HCT116 (cell line): ENCODE measurements at regions not wholly inside any gene's neighbourhood (a gene's known extent, or its start where the extent isn't known, plus 50 kb on each side); places are given as distances from the start of the nearest gene placed in this dataset.

Source experiments
- ATAC-seq: fragments of 200-7000 bp; cut with Tn5 transposase; 2 replicates; pipeline ENCODE4 v1.9.1; 2020; ENCODE audit warnings: mild to moderate bottlenecking, moderate library complexity
- BruUV-seq: library from RNA; stranded (reverse); fragments of 400-500 nt; replicated peaks from 2 replicates; lab custom pipeline; 2021; lab: Mats Ljungman, UMichigan
- CTCF ChIA-PET: fragments of 300-600 bp; sonication (Branson Sonifier 250); formaldehyde crosslinking; loops from one replicate; lab custom pipeline; 2021; ENCODE audit warnings: antibody characterized with exemption; lab: Charles Lee
- POLR2A ChIA-PET: fragments of 300-600, 350-600 bp; sonication (Branson Sonifier 250); formaldehyde crosslinking; loops from one replicate; lab custom pipeline; 2021; ENCODE audit warnings: antibody characterized with exemption; lab: Charles Lee
- RAD21 ChIA-PET, 2 experiments: fragments of 300-600 bp; sonication (Branson Sonifier 250); formaldehyde crosslinking; loops; one replicate each; lab custom pipeline; 2023; ENCODE audit warnings: low total read pairs in 2 of 2; ENCODE audit not compliant: uncharacterized antibody in 2 of 2, unreplicated experiment in 2 of 2, low non-redundant PET in 1 of 2; lab: Charles Lee
- DNase-seq: peaks from one replicate; pipeline ENCODE4 v3.0.0-alpha.2; 2010; ENCODE audit warnings: low read depth, low spot score
- H2AFZ ChIP-seq: fragments of 200-600 bp; shearing (Covaris generic), sonication (generic); 2 replicates; pipeline ENCODE4 v1.6.1; 2017; ENCODE audit warnings: low read depth, mixed run types, mixed read lengths, antibody characterized with exemption, low read length; ENCODE audit not compliant: poor library complexity, severe bottlenecking
- H3K27ac ChIP-seq: 2 replicates; pipeline ENCODE4 v1.5.1; 2012; ENCODE audit warnings: low read depth, low read length
- H3K27me3 ChIP-seq: fragments of 200-600 bp; sonication (generic); 2 replicates; pipeline ENCODE4 v1.6.1; 2016; ENCODE audit warnings: mixed run types, low read length, mixed read lengths; ENCODE audit not compliant: insufficient read depth
- H3K36me3 ChIP-seq, 2 experiments: fragments of 200-500 bp in 1 of 2; fragments of 200-600 bp in 1 of 2; sonication (Bioruptor generic) in 1 of 2; sonication (generic) in 1 of 2; 2 replicates each; pipeline versions ENCODE4 v1.5.1 to v1.6.1; 2014 to 2016; ENCODE audit warnings: low read length in 2 of 2, inconsistent platforms in 1 of 2, mixed read lengths in 1 of 2, mixed run types in 1 of 2; ENCODE audit not compliant: insufficient read depth in 2 of 2, control insufficient read depth in 1 of 2
- H3K4me1 ChIP-seq, 2 experiments: fragments of 200-600 bp in 1 of 2; sonication (generic) in 1 of 2; 2 replicates each; pipeline versions ENCODE4 v1.5.1 to v1.6.1; 2012 to 2017; ENCODE audit warnings: low read length in 2 of 2, inconsistent platforms in 1 of 2, mild to moderate bottlenecking in 1 of 2, mixed read lengths in 1 of 2, mixed run types in 1 of 2, moderate library complexity in 1 of 2; ENCODE audit not compliant: insufficient read depth in 2 of 2, control insufficient read depth in 1 of 2
- H3K4me2 ChIP-seq: fragments of 200-600 bp; sonication (generic); 2 replicates; pipeline ENCODE4 v1.6.1; 2017; ENCODE audit warnings: mixed run types, low read length, mixed read lengths
- H3K4me3 ChIP-seq, 2 experiments: fragments of 200-600 bp in 1 of 2; sonication (generic) in 1 of 2; replicated peaks in 1 of 2; 2 replicates each; pipeline ENCODE4 v1.5.1; 2011 to 2016; ENCODE audit warnings: low read length in 2 of 2, control low read depth in 1 of 2, low read depth in 1 of 2, mild to moderate bottlenecking in 1 of 2, mixed read lengths in 1 of 2, mixed run types in 1 of 2
- H3K79me2 ChIP-seq: fragments of 200-600 bp; sonication (generic); 2 replicates; pipeline ENCODE4 v1.6.1; 2017; ENCODE audit warnings: mild to moderate bottlenecking, mixed run types, low read length, moderate library complexity, mixed read lengths; ENCODE audit not compliant: insufficient read depth
- H3K9ac ChIP-seq: fragments of 200-600 bp; sonication (generic); 2 replicates; pipeline ENCODE4 v1.6.1; 2016; ENCODE audit warnings: low read length, mixed read lengths
- H3K9me2 ChIP-seq: fragments of 200-600 bp; sonication (generic), shearing (Covaris generic); 2 replicates; pipeline ENCODE4 v1.6.1; 2017; ENCODE audit warnings: mixed run types, mild to moderate bottlenecking, moderate library complexity; ENCODE audit not compliant: insufficient read depth
- H3K9me3 ChIP-seq, 2 experiments: fragments of 200-500 bp in 1 of 2; fragments of 200-600 bp in 1 of 2; sonication (Bioruptor generic) in 1 of 2; sonication (generic) in 1 of 2; 2 replicates each; pipeline ENCODE4 v1.6.1; 2014 to 2017; ENCODE audit warnings: low read length in 2 of 2, mixed read lengths in 2 of 2, inconsistent platforms in 1 of 2, low read depth in 1 of 2, mild to moderate bottlenecking in 1 of 2, mixed run types in 1 of 2, moderate library complexity in 1 of 2; ENCODE audit not compliant: control insufficient read depth in 1 of 2, insufficient read depth in 1 of 2
- H4K20me1 ChIP-seq: fragments of 200-600 bp; sonication (generic), shearing (Covaris generic); 2 replicates; pipeline ENCODE4 v1.6.1; 2017; ENCODE audit warnings: mixed run types, mild to moderate bottlenecking, moderate library complexity; ENCODE audit not compliant: insufficient read depth
- ATF3 ChIP-seq: IDR thresholded peaks from 2 replicates; pipeline ENCODE4 v1.6.1; 2012
- CBX3 ChIP-seq: IDR thresholded peaks from 2 replicates; pipeline ENCODE4 v1.6.1; 2012; ENCODE audit warnings: low read depth
- CEBPB ChIP-seq: IDR thresholded peaks from 2 replicates; pipeline ENCODE4 v1.6.1; 2012; ENCODE audit warnings: low read depth
- CTCF ChIP-seq, 3 experiments: fragments of 200-600 bp in 1 of 3; sonication (generic) in 1 of 3; IDR thresholded peaks in 2 of 3; conservative IDR thresholded peaks in 1 of 3; 2 replicates each; pipeline ENCODE4 v1.5.1; 2012 to 2017; ENCODE audit warnings: low read depth in 2 of 3, low read length in 2 of 3, antibody characterized with exemption in 1 of 3, borderline replicate concordance in 1 of 3, control low read depth in 1 of 3, mild to moderate bottlenecking in 1 of 3, mixed read lengths in 1 of 3, mixed run types in 1 of 3, moderate library complexity in 1 of 3; ENCODE audit not compliant: insufficient read depth in 1 of 3
- EGR1 ChIP-seq: IDR thresholded peaks from 2 replicates; pipeline ENCODE4 v1.6.1; 2012; ENCODE audit warnings: low read depth
- ELF1 ChIP-seq: IDR thresholded peaks from 2 replicates; pipeline ENCODE4 v1.6.1; 2012; ENCODE audit warnings: low read depth, borderline replicate concordance
- EZH2 ChIP-seq: fragments of 200-600 bp; sonication (generic); IDR thresholded peaks from 2 replicates; pipeline ENCODE4 v1.6.1; 2017; ENCODE audit warnings: antibody characterized with exemption, mixed run types
- EZH2phosphoT487 ChIP-seq: fragments of 200-600 bp; IDR thresholded peaks from 2 replicates; pipeline ENCODE4 v1.6.1; 2018; ENCODE audit warnings: antibody characterized with exemption, borderline replicate concordance
- POLR2A ChIP-seq: IDR thresholded peaks from 2 replicates; pipeline ENCODE4 v1.7.0; 2011; ENCODE audit warnings: borderline replicate concordance; ENCODE audit not compliant: insufficient read depth, insufficient read length; ENCODE audit errors: extremely low read depth
- POLR2AphosphoS5 ChIP-seq: IDR thresholded peaks from 2 replicates; pipeline ENCODE4 v1.6.1; 2011; ENCODE audit warnings: mild to moderate bottlenecking, low read depth, low read length, moderate library complexity
- RAD21 ChIP-seq: IDR thresholded peaks from 2 replicates; pipeline ENCODE4 v1.6.1; 2012; ENCODE audit warnings: low read depth, mild to moderate bottlenecking
- REST ChIP-seq: IDR thresholded peaks from 2 replicates; pipeline ENCODE4 v1.6.1; 2012; ENCODE audit warnings: low read depth
- SRF ChIP-seq: IDR thresholded peaks from 2 replicates; pipeline ENCODE4 v1.6.1; 2012; ENCODE audit warnings: low read depth
- TCF7L2 ChIP-seq: IDR thresholded peaks from 2 replicates; pipeline ENCODE4 v1.7.0; 2011; ENCODE audit warnings: borderline replicate concordance, inconsistent platforms; ENCODE audit not compliant: insufficient read depth, insufficient read length; ENCODE audit errors: extremely low read depth
- YY1 ChIP-seq: IDR thresholded peaks from 2 replicates; pipeline ENCODE4 v1.6.1; 2011; ENCODE audit warnings: low read length, low read depth, moderate library complexity, mild to moderate bottlenecking; ENCODE audit not compliant: insufficient replicate concordance; ENCODE audit errors: extremely low read depth
- ZFX ChIP-seq: fragments of 450-650 bp; IDR thresholded peaks from 2 replicates; pipeline ENCODE4 v1.6.1; 2017
- ZNF274 ChIP-seq: fragments of 200-500 bp; sonication (Bioruptor generic); IDR thresholded peaks from 2 replicates; pipeline ENCODE4 v1.6.1; 2014; ENCODE audit warnings: mild to moderate bottlenecking, low read depth, low read length, inconsistent platforms
- intact Hi-C: fragments of 100-400 bp; cut with micrococcal nuclease; formaldehyde crosslinking; loops from 2 replicates; pipeline ENCODE4 v1.10.0; 2022

DNA sequence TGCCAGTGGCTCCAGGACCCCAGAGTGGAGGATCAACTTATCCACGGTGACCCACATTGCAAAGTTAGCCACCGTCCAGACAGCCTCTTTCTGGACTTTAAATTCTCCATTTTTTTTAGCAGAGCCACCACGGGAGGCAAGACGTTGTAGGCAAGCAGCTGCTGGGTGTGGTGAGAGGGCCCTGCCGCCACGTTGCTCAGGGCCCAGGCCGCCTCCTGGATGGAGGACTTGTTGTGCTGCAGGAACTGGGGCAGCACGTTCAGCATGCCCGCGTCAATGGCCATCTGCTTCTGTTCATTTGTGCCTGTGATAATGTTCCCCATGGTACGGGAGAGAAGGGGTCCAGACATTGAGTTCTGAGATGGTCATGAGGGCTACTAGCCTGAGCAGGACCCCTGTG, 114.3 kb upstream of the POC5 start (continued):
- TF ChIP-seq CTCF (IDR thresholded peaks at IDR 0.05 in 2 of 3, conservative IDR thresholded peaks at IDR 0.05 in 1 of 3; ENCODE audit: borderline replicate concordance in 1 of 3, insufficient read depth in 1 of 3, low read depth in 2 of 3, low read length in 2 of 3), result no peak
- TF ChIP-seq REST, result no peak

GRCh38 chr5:75828029-75828428, 110.8 kb upstream of the POC5 start:
- BruUV-seq, result no TSS peak
- no peak for ATAC-seq
- H3K4me2 ChIP-seq, result no peak overlapping the region
- ChIA-PET CTCF (no interaction called here), RAD21 (no interaction called here), POLR2A (no interaction called here)
- H3K9ac ChIP-seq, result no peak overlapping the region
- H3K4me3 ChIP-seq, result no peak overlapping the region
- no peaks in the 10 kb centered on the region for H3K79me2 ChIP-seq
- intact Hi-C loops, result no loop called here
- no peak overlapping the region for H3K27ac ChIP-seq
- H3K27me3 ChIP-seq, result peaks cover 47% of the 10 kb centered on the region
- H3K9me3 ChIP-seq, result no peaks in the 10 kb centered on the region
- no peaks in the 10 kb centered on the region for H3K4me1 ChIP-seq
- no peak for DNase-seq
- no peaks in the 10 kb centered on the region for H4K20me1 ChIP-seq
- H3K36me3 ChIP-seq, result no peaks in the 10 kb centered on the region
- no peaks in the 10 kb centered on the region for H3K9me2 ChIP-seq
- no peak overlapping the region for H2AFZ ChIP-seq
- TF ChIP-seq EZH2 (no peak), ELF1 (no peak), ZFX (no peak), CTCF (IDR thresholded peaks at IDR 0.05 in 2 of 3, conservative IDR thresholded peaks at IDR 0.05 in 1 of 3; ENCODE audit: borderline replicate concordance in 1 of 3, insufficient read depth in 1 of 3, low read depth in 2 of 3, low read length in 2 of 3) (no peak), CBX3 (no peak), YY1 (no peak), RAD21 (no peak), EGR1 (no peak), ATF3 (no peak), SRF (no peak), EZH2phosphoT487 (no peak), CEBPB (no peak), ZNF274 (no peak), TCF7L2 (no peak), POLR2AphosphoS5 (no peak), POLR2A (no peak)
